Globus pallidus (tissue), 1 donor: ENCODE measurements at regions not wholly inside any gene's neighbourhood (a gene's known extent, or its start where the extent isn't known, plus 50 kb on each side); places are given as distances from the start of the nearest gene placed in this dataset.

ENCODE experiments used
- DNase-seq: peaks from one replicate; pipeline ENCODE4 v3.0.0-alpha.2; 2015; ENCODE audit warnings: low spot score

DNA sequence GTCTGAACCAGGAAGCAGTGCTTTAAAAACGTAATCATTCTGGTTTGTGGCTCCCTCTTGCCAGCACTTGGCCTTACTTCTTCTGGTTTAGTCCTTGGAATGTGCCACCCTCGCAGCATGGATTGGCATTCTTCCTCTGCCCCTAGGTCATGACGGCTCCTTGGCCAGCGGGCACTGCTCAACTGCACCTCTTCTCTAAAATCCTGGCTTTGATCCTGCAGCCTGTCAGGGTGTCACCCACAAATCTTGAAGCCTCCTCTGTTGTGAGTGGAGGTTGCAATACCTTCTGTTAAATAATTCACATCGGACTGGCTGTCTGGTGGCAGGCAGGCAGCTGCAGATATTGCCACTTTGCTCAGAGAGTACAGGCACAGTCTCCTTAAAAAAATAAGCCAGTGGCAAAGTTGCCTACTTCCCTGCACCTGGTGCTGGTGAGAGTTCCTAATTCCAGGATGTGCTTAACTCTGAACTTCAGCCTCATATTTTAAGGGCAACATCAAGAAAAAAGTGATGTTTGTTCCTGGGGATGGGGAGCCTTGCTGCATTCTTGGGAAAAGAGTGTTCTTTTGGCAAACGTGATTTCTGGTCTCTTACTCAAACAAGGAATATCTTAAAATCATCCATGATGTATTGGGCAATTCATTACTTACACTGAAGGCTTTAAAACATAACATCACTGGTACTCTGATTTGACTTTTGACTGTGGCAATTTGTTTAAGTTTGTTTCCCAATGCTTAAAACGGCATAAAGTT, 179.8 kb downstream of the FOXA2 start:
- no peak for DNase-seq

DNA sequence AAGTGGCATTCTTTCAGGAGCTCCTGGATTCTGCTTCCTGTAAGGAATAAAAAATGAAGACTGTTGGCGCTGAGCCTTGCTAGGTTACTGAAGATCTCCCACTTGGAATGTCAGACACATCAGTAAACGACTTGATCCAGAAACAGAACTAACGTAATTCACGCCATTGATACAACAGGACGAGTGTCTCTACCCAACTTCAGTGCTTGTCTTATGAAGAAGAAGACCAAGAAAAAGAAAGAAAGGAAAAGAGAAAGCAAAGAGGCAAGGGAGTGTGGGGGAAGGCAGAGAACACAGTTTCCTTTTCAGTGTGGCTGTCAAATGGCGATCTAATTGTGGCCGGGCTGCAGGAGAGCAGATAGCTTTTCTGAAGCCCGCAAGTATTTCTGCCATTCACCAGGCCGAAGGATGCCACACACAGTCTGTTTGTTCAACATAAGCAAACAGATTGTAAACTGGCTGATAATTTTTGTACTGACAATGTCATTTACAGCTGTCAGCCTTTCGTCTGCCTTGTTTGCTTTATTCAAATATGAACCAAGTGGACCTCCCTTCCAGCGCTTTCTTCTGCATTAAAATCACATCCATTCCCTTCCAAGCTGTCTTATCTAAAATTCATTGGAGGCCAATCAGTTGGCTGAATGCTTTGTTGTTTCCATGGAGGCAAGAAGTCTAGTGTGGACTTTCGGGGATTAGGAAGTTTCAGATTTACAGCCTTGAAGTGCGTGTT, 180.6 kb downstream of the FOXA2 start:
- no peak for DNase-seq

DNA sequence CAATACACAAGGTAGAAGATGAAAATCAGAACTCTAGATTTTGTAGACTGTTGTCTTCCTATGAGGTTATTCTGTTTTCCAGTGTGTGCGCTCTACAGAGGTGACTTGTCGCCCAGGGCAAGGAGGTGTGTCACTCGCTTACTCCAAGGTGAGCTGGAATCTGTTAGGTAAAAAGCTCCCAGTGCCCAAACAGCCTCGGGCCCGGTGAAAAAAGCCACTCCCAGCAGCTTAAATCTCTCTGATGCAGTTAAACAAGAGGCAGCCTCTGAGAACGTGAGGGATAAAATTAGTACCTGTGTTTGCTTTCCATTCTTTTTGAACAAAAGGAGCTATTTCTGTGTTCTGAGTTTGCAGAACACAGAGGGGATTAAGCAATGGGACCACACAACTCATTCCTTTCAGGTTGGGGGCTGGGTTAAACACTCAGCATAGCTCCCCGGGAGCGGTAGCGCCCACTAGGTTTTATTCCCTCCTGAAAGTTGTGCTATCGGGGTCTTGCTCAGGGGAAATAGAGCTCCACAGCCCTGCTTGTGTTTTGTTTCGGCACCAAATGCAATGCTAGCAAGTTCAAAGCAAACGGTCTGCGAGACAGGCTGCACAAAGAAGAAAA, 181.2 kb downstream of the FOXA2 start:
- DNase-seq, result no peak

DNA sequence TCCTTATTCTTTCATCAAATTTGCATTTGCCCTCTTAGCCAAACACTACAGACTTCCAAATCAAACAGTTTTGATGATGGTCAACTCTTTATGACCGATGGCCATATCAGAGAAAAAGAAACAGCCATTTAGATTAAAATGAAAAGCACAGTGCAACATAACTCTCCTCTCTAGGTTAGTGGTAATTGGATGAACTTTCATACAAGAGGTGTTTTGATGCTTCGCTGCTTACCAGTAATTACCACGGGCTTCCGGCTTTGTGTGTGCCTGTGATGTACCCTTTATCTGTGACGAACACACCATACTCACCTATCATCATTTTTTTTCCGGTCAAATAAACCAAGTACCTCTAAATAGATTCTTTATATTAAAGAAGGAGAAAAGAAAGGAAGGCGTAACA, 181.8 kb downstream of the FOXA2 start:
- no peak for DNase-seq

DNA sequence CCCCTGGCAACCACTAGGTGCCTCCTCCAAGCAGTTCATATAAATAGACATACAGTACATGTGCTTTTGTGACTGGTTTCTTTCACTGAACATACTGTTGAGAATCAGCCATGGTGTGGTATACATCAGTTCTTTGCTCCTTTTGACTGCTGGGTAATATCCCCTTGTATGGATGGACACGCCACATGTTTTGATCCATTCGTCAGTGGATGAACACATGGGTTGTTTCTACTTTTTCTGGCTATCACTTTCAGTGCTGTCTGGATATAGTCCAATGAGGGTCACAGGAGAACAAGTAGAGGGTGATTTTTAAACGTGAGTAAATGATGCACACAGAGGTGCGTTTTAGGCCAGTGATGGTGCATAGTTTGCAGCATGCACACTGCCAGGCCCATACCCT, 183.9 kb downstream of the FOXA2 start:
- DNase-seq, result no peak

DNA sequence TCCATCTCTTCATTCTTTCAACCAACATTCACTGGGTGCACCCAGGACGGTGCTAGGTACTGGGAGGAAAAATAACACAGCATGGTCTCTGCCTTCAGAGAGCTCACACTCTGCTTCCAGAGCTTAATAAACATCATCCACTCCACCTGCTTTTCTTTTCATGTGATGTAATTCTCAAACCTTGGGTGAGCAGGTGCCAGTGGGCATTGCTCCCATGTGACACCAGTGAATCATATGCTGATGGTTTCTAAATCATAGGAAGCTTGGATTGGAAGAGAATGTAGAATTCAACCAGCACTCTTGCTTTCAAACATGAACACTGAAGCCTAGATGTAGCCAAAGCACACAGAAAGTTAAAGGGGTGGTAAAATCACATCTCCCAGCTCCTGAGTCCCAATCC, 189.8 kb downstream of the FOXA2 start:
- DNase-seq, result no peak

DNA sequence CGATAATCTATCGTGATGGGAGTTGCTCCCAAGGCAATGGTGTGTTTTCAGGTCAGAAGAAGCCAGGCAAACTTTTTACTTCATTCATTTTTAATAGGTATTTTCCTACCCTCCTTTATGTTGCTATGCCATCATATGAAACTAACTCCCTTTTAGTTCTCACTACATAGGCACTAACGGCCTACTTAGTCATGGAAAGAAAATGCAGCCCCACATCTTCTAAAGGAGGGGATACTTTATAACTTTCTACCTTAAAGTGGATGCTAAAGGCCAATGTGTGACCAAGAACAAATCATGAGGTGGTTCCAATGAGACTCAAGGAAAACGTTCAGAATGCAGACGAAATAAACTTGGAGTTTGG, 193.8 kb downstream of the FOXA2 start:
- no peak for DNase-seq

DNA sequence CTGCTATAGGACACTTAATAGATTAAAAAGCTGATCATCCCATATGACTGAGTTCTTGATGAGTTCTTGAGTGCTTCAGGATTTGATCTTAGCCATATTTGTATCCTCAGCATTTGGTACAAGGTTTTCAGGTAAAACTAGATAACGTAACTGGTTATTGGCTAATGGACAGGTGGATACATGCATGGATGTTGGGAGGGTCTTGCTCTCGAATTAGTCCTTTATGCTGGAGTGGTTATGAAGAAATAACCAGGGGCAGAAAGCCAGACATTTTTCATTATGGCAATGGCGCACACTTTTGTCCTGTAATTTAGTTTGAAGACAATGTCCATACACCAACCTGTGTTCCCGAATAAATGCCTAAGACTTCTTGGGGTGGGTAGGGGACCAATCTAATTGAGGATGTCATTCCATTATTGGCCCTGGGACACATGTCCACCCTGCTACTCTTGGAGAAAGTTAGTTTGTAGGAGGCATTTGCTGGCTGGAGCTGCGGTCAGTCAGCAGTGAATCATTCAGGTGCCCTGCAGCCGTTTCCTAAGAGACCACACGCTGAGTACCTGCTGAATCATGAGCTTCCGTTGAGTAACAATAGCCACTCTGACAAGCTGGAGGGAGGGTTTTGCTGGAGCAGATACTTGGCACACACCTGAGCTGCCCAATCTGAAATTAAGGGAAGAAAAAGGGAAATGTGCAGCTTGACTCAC, 194.4 kb downstream of the FOXA2 start:
- no peak for DNase-seq

DNA sequence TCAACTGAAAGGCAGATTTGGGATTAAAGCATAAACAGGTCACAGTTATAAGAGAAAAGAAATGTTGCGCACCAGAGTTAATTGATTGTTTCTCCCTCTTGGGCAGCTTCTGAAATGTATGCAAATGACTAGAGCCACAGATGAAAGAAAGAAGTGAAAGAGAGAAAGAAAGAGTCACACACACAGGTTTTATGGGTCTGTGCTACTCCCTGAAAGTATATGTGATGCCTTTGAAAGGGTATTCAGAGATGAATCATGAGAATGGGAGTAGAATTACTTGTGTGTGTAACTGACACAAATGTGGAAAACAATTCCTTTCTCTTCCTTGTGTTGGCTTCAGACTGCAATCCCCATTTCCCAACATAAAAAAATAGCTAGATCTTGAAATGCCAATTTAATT, 196.9 kb downstream of the FOXA2 start:
- no peak for DNase-seq

DNA sequence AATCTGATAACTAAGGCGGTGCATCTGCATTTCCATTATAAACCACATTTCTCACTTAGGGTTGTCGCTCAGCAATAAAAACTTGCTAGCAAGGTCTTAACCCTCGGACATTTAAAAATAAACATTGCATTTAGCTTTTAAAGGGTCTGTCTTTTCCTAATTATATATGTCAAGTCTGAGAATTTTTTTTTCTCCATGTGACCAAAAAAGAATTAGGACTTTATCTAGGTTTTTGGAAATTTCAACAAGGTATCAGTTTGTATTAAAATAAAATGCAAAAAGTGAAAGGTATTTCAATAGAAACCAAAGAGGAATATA, 198.1 kb downstream of the FOXA2 start:
- no peak for DNase-seq

DNA sequence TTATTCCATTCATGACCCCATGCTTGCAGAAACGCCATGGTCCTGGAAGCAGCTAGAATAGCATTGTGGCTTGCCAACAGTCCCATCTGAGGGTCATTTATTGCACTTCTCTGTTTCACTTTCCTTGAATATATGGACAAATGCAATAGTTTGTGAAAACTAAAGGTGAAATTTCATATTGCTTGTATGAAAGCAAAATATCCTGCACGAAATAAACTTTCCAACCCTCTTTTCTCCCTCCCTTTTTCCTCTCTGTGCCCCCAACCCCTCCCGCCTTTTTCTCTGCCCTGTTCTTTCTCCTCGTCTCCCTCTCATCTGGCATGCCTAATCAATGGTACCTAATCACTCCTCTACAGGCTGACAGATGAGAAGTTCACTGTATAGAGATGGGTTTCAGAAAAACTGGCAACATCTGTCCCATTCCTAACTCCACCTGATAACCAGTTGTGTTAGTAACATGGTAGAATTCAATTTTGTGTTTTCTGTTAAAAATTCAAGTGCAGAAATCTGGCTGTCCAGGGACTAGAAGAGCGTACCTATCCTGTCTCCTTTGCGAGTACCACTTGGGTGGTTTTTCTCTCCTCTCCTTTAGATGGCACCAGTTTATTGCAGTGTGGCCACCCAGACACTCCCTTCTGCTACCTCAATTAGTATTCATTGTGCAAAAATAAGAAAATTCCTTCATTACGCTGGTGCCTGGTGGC, 198.6 kb downstream of the FOXA2 start:
- no peak for DNase-seq

DNA sequence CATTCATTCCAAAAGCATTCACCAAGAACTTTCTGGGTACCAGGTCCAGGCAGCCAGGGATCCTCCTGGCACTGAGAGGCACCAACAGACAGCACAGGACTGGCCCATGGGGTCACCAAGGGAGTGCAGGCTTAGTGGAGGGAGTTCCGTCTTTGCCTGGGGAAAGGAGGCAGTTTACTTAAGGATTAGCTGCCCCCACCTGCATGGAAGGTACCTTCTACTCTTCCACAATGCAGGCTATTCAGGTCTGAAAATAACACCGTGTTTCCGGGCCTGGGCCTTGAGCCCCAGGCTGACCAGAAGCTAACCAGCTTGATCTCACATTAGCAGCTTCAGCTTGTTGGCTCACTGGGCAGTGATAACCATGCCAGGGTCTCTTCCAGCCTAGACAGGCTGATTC, 199.4 kb downstream of the FOXA2 start:
- DNase-seq, result no peak

DNA sequence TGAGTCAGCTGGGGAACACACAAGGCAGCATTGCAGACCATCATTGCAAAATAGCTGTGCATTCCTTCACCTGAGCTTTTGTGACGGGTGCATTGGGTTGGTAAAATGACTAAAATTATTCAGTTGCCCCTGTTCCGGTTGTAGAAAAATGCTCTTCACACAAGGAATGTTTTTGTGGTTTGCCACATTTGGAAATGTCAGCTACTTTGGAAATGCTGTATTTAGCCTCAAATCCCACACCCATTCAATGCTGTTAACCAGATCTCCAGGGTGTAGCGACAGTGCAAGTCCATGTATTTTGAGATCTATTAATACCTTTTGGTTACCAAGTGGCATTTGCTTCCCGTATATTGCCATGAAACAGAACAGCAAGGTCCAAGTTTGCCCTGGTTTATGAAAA, 201.2 kb downstream of the FOXA2 start:
- no peak for DNase-seq

DNA sequence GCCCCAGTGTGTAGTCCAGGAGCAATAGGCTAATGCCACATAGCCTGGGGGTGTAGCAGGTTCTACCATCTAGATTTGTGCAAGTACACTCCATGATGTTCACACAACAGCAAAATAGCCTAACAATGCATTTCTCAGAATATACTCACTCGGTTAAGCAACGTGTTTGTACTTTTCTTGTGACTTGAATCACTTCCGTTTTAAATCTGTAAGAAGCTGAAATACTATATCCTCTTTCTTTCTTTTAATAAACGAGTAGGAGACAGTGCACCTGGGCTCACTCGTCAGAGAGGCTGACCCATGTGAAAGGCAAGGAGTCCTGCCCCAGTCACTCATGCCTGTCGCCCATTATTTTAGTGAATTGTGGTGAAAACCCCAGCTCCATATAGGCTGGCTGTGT, 201.6 kb downstream of the FOXA2 start:
- DNase-seq, result no peak

DNA sequence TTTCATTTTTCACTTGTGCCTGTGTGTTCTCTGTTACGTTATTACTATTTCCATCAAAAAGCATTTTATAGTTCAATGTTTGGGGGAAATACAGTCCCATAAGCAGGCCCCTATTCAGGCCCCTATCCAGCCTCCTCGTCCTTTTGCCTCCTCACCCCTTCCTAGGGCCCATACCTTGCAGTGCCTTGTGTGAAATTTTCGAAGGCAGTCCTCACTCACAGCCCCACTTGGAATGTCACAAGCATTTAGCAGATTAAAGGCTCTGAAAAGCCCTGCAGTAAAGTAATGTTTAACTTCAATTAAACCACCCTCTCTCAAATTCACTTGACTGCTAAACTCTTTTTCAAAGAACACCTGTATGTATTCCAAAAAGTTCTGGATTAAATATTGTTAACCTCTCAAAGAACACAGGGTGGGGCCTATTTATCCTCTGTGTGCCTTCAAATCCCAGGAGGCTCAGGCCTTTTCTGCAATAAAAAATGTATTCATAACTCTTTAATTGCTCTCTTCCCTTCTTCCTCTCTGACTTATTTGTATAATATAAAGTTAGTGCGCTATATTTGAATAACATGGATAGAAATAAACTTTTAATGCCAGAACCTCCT, 202.5 kb downstream of the FOXA2 start:
- no peak for DNase-seq

DNA sequence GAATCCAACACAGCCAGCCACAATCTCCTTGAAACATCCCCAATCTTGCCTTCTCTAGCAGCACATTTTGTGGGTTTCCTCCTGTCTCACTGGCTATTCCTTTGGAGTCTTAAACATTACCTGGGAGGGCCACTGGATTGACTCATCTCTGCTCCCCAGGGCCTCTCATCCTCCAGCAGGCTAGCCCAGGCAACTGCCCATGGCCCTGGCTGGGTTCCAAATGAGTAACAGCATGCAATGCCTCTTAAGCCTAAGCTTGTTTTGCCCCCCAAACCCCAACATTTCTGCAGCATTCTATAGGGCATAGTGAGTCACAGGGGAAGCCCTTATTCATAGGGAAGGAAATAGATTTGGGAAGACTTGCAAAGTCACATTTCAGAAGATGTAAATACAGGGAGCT, 204.9 kb downstream of the FOXA2 start:
- no peak for DNase-seq

DNA sequence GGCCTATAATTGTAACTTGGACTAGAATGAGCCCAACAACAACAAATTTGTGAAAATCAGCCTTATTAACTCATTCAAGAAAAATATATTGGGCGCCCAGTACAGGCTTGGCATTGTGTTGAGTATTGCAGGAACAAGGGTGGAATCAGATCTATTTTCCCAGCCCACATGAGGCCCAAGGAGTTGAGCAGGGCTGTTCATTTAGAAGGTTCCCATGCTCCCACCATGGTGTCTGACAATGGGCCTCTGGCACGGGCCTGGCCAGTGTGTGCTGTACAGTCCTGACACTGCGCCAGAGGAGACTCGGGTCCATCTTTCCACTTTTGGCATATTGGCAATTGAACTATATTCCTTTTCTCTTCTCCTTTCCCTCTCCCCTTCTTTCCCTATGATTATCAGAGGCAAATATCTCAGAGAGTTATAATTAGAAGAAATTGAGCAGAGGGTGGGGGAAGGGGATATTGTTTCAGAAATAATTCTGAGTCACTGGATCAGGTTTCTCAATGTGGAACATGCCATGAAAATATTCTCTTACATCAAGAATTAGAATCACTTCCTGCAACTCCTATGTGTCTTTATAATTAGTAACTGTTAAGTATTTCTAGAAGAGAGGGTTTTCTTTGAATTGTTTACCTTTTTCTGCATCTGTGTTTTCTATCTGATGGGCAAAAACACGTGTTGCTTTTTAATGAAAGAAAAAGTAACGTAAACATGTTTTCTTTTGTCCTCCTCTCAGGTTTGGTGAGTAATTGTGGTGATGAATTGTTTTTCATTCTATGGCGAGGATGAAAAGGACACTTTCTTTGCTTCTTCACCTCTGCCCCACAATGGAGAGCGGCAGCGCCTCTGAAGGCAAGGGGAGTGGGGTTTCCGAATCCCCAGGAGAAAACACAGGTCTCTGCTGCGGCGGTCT, 209.4 kb downstream of the FOXA2 start:
- no peak for DNase-seq

DNA sequence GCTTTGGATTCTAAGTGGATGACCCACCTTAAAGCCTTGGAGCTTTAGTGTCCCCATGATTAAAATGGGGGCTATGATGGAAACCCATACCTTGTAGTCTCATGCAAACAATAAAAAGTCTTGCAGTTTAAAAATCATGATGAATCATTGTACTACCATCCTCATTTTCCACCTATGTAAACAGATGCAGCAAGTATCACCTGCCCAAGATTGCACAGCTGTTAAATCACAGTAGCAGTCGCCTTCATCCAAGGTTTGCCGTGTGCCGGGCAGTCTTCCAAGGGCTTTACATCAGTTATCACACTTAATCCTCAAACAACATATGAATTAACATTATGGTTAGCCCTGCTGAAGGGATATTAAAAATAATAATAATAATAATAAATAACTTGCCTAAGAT, 210.3 kb downstream of the FOXA2 start:
- DNase-seq, result no peak

DNA sequence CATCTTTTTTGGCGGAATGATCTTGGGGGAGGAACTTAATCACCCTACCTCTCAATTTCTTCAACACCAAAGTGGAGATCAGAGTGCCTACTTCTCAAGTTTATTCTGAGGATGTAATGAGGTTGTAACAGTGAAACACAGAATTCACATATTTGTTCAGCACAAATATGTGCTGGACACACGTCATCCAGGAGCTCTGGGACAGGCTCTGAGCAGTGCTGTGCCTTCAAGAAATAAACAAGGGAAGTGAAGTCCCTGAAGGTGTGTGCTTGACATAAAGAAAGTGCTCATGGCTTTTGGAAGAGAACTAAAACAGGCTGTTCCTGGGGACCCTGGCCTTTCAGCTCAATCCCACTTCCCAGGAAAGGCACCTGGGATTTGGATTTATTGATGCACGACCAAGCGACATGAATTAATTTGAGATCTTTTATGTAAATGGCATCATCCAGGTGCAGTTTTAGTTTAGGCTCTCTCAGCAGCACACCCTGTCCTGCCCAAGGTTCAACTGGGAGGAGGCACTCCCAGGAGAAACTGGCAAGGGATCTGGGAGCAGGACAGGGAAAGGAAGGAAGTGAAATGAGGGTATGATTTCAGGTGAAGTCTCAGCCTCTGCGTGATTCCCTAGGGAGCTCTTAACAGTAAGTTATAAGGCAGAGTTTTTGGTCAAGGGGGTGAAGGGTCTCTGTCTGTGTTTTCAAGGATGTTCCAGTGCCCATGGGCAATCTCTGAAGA, 211.0 kb downstream of the FOXA2 start:
- no peak for DNase-seq

DNA sequence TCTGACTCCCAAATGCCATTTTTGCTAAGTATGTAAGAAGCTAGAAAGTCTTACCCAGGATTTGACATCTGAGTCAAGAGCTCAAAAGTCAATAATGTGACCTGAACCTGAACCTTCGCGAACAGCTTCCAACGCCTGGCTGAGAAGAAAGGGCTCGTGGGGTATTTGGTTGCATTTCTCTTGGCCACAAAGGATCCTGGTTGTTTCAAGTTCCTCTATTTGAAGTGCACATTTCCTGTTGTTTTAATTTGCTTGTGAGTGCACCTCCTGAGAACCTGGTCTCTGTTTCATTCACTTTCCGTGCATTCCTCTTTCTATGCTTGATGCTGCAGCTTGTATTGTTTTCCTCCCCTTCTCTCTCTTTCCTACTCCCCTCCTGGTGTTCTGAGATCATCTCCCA, 212.5 kb downstream of the FOXA2 start:
- peak; percentile 20 for DNase-seq
